Sigmoid colon (tissue), 6 donors: ENCODE measurements at regions not wholly inside any gene's neighbourhood (a gene's known extent, or its start where the extent isn't known, plus 50 kb on each side); places are given as distances from the start of the nearest gene placed in this dataset.
A peak's percentile ranks its signal among the peaks of the same experiment; 100 is the strongest.

ENCODE experiments used
- DNase-seq: peaks from one replicate; pipeline ENCODE4 v3.0.0-alpha.2; 2019
- H3K27ac ChIP-seq, 4 donors: fragments of 200-600 bp; sonication (generic); one replicate each; pipeline ENCODE4 v1.5.1; 2016 to 2019; ENCODE audit warnings: mild to moderate bottlenecking in 1 of 4
- H3K27me3 ChIP-seq, 3 donors: fragments of 200-600 bp; sonication (generic); one replicate each; pipeline ENCODE4 v1.5.1; 2019; ENCODE audit warnings: mild to moderate bottlenecking in 1 of 3
- H3K36me3 ChIP-seq, 4 donors: fragments of 200-600 bp; sonication (generic); one replicate each; pipeline ENCODE4 v1.5.1; 2016 to 2019
- H3K4me1 ChIP-seq, 4 donors: fragments of 200-600 bp; sonication (generic); one replicate each; pipeline ENCODE4 v1.5.1; 2017 to 2019
- H3K4me3 ChIP-seq, 4 donors: fragments of 200-600 bp; sonication (generic); one replicate each; pipeline ENCODE4 v1.5.1; 2017 to 2019; ENCODE audit warnings: mild to moderate bottlenecking in 2 of 4, moderate library complexity in 1 of 4
- H3K9me3 ChIP-seq, 4 donors: fragments of 200-600 bp in 3 of 4; sonication (generic) in 3 of 4; one replicate each; pipeline versions ENCODE4 v1.5.1 to v1.6.1; 2013 to 2019
- EP300 ChIP-seq, 4 donors: sonication (generic); formaldehyde crosslinking; IDR thresholded peaks; one replicate each; pipeline ENCODE4 v1.6.1; 2017; ENCODE audit warnings: antibody characterized with exemption in 4 of 4
- POLR2A ChIP-seq, 2 donors: fragments of 450-650 bp; IDR thresholded peaks; one replicate each; pipeline ENCODE4 v1.6.1; 2016; ENCODE audit warnings: antibody characterized with exemption in 2 of 2, mild to moderate bottlenecking in 2 of 2, moderate library complexity in 2 of 2
- POLR2AphosphoS5 ChIP-seq, 4 donors: sonication (generic); formaldehyde crosslinking; IDR thresholded peaks; one replicate each; pipeline ENCODE4 v1.6.1; 2017; ENCODE audit warnings: antibody characterized with exemption in 4 of 4
- WGBS, 2 donors: extraction: QIAGEN DNeasy Blood & Tissue Kit; methylation state at CpG; one replicate each; pipeline ENCODE4 v1.1.7; 2013; 5-methylcytosine and 5-hydroxymethylcytosine counted together
- intact Hi-C: fragments of 100-400 bp; cut with DNase I; formaldehyde crosslinking; loops from one replicate; pipeline ENCODE4 v1.15.1; 2023
- TF ChIP-seq, protein P1 (sequence below), 4 experiments: fragments of 450-650 bp in 3 of 4; fragments of 200-600 bp in 1 of 4; IDR thresholded peaks; one replicate each; pipeline ENCODE4 v1.5.1; 2016 to 2019; ENCODE audit warnings: antibody characterized with exemption in 4 of 4, mild to moderate bottlenecking in 3 of 4, moderate library complexity in 2 of 4
- donor health status: healthy with polysubstance abuse.
- donor health status: healthy.

DNA sequence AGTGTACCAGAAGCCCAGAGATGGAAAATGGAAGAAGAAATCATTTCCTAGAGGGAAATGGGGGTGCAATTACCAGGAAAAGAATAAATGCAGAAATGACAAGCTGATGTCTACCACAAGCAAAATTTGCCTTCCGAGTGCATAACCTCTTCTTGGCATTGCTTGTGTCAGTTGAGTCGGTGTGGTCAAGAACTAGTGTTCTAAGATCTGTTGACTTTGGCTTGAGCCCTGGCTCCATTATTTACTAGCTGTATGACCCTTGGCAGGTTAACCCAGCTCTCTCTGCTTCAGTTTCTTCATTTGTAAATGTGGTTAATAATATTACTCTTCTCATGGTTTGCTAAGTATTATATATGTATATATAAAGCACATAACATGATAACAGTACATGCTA is 273.0 kb upstream of the IRX5 start:
- no peaks in the 10 kb centered on the region for H3K9me3 ChIP-seq
- WGBS, 2 donors: 83 to 86% methylated on average over 2 of the region's 2 CpGs
- no peak for DNase-seq
- no peaks in the 10 kb centered on the region for H3K36me3 ChIP-seq
- no peak overlapping the region for H3K27ac ChIP-seq
- no peak overlapping the region for H3K4me3 ChIP-seq
- H3K27me3 ChIP-seq: peaks cover 2 to 52% (median 6%) of the 10 kb centered on the region in 3 donors
- H3K4me1 ChIP-seq: peaks cover 0 to 22% (median 6%) of the 10 kb centered on the region in 4 donors
- intact Hi-C loops: no loop called here
- no peak for TF ChIP-seq POLR2A (IDR thresholded peaks at IDR 0.05)
- no peak for TF ChIP-seq POLR2AphosphoS5 (IDR thresholded peaks at IDR 0.05)
- TF ChIP-seq, protein P1, sequence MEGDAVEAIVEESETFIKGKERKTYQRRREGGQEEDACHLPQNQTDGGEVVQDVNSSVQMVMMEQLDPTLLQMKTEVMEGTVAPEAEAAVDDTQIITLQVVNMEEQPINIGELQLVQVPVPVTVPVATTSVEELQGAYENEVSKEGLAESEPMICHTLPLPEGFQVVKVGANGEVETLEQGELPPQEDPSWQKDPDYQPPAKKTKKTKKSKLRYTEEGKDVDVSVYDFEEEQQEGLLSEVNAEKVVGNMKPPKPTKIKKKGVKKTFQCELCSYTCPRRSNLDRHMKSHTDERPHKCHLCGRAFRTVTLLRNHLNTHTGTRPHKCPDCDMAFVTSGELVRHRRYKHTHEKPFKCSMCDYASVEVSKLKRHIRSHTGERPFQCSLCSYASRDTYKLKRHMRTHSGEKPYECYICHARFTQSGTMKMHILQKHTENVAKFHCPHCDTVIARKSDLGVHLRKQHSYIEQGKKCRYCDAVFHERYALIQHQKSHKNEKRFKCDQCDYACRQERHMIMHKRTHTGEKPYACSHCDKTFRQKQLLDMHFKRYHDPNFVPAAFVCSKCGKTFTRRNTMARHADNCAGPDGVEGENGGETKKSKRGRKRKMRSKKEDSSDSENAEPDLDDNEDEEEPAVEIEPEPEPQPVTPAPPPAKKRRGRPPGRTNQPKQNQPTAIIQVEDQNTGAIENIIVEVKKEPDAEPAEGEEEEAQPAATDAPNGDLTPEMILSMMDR (IDR thresholded peaks at IDR 0.05): no peak
- TF ChIP-seq EP300 (IDR thresholded peaks at IDR 0.05): no peak

DNA sequence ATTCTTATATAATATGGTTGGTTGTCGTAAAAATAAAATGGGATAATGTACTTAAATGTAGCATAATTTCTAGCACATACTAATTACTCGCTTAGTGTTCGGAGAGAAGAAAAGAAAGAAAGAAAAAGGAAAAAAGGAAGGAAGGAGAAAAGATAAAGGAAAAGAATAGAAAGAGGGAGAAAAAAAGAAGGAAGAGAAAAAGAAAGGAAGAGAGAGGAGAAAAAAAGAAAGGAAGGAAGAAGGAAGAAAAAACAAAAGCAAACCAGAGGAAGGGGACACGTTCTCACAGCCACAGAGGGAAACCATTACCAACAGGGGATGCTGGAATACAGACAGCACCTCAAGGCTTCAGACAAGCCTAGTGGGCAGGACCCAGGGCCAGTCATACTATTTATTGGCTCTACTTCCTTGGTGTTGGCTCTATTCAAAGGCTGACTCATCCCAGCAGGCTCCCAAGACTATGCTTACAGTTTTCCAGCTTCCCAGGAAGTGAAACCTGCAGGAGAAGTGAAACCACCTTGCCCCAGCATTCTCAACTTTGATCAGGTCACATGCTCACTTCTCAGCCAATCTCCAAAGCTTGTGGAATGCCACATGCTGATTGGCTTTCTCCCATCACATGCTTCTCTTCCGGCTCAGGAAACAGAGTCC is 273.5 kb upstream of the IRX5 start:
- no peak for DNase-seq
- peaks cover 2 to 55% (median 6%) of the 10 kb centered on the region in 3 donors for H3K27me3 ChIP-seq
- intact Hi-C loops: no loop called here
- H3K4me3 ChIP-seq: no peak overlapping the region
- TF ChIP-seq POLR2A (IDR thresholded peaks at IDR 0.05) (no peak), POLR2AphosphoS5 (IDR thresholded peaks at IDR 0.05) (no peak), EP300 (IDR thresholded peaks at IDR 0.05) (no peak)
- TF ChIP-seq, protein P1 (IDR thresholded peaks at IDR 0.05): no peak
- H3K27ac ChIP-seq: no peak overlapping the region
- H3K36me3 ChIP-seq: no peaks in the 10 kb centered on the region
- peaks cover 0 to 22% (median 6%) of the 10 kb centered on the region in 4 donors for H3K4me1 ChIP-seq
- WGBS, 2 donors: 81 to 90% methylated on average over 5 of the region's 5 CpGs
- no peaks in the 10 kb centered on the region for H3K9me3 ChIP-seq

DNA sequence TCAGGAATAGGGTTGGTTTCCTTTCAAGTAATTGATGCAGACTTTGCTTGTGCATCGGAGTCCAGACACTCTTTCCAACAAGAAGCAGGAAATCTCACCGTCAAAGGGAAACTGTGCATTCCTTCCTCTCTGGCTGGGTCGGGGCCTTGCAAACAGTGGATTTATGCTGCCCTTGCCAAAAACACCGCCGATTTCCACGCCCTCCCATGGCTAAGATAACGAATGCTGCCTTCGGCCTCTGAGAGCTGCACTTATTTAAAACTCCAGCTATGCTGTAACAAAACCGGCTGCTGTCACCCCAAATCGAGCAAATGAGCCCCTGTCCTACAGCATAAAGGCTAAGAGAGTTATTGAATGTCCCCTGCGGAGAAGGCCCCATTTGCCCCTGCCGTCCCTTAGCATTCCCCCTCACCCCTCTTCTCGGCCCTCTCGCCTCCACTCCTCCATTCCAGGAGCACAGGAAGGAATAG is 275.5 kb upstream of the IRX5 start:
- no peak for DNase-seq
- H3K4me1 ChIP-seq: peaks cover 0 to 22% (median 6%) of the 10 kb centered on the region in 4 donors
- no peaks in the 10 kb centered on the region for H3K9me3 ChIP-seq
- WGBS, 2 donors: 9 to 22% methylated on average over 14 of the region's 14 CpGs
- H3K4me3 ChIP-seq: peak overlapping the region in 2 of 4 donors; percentile 4 to 10
- peak overlapping the region in 2 of 4 donors; percentile 18 to 29 for H3K27ac ChIP-seq
- intact Hi-C loops: no loop called here
- H3K27me3 ChIP-seq: peaks cover 2 to 65% (median 6%) of the 10 kb centered on the region in 3 donors
- no peaks in the 10 kb centered on the region for H3K36me3 ChIP-seq
- no peak for TF ChIP-seq EP300 (IDR thresholded peaks at IDR 0.05)
- TF ChIP-seq POLR2AphosphoS5 (IDR thresholded peaks at IDR 0.05): no peak
- TF ChIP-seq, protein P1 (IDR thresholded peaks at IDR 0.05): no peak
- no peak for TF ChIP-seq POLR2A (IDR thresholded peaks at IDR 0.05)

DNA sequence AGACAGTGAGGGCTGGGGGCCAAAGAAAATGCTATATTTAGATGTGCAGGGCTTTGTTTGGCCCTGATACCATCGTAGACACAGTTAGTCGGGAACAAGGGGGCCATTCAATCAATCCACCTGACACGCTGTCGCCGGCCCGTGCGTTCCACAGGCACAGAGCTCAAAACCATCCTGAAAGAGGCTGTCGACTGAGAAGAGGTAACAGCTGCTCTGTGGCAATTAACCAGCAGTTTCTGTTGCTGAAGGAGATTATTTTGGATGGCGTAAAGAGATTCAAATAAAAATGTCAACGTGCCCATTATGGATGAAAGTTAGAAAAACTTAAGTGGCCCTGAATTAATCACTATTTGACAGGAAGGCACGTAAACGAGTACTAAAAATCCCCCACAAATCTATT is 276.2 kb upstream of the IRX5 start:
- H3K27ac ChIP-seq: no peak overlapping the region
- intact Hi-C loops: no loop called here
- peaks cover 2 to 72% (median 6%) of the 10 kb centered on the region in 3 donors for H3K27me3 ChIP-seq
- no peaks in the 10 kb centered on the region for H3K9me3 ChIP-seq
- TF ChIP-seq EP300 (IDR thresholded peaks at IDR 0.05): no peak
- TF ChIP-seq POLR2AphosphoS5 (IDR thresholded peaks at IDR 0.05): no peak
- TF ChIP-seq, protein P1 (IDR thresholded peaks at IDR 0.05): no peak
- no peak for TF ChIP-seq POLR2A (IDR thresholded peaks at IDR 0.05)
- no peaks in the 10 kb centered on the region for H3K36me3 ChIP-seq
- H3K4me3 ChIP-seq: no peak overlapping the region
- WGBS, 2 donors: 38 to 64% methylated on average over 12 of the region's 12 CpGs
- DNase-seq: no peak
- peaks cover 0 to 22% (median 6%) of the 10 kb centered on the region in 4 donors for H3K4me1 ChIP-seq
